Panc1 (cell line): ENCODE measurements at regions not wholly inside any gene's neighbourhood (a gene's known extent, or its start where the extent isn't known, plus 50 kb on each side); places are given as distances from the start of the nearest gene placed in this dataset.

Source experiments
- CTCF ChIP-seq: fragments of 450-650 bp; IDR thresholded peaks from 2 replicates; pipeline ENCODE4 v1.5.1; 2017; ENCODE audit warnings: mild to moderate bottlenecking
- TCF7L2 ChIP-seq: IDR thresholded peaks from 2 replicates; pipeline ENCODE4 v1.6.1; 2011; ENCODE audit warnings: mild to moderate bottlenecking, low read depth, low read length, inconsistent platforms
- TF ChIP-seq, protein P1 (sequence below), 2 experiments: IDR thresholded peaks; 2 replicates each; pipeline ENCODE4 v1.6.1; 2011 to 2012; ENCODE audit warnings: low read depth in 2 of 2, control low read depth in 1 of 2, low read length in 1 of 2, mild to moderate bottlenecking in 1 of 2, moderate library complexity in 1 of 2; ENCODE audit not compliant: insufficient read depth in 1 of 2

DNA sequence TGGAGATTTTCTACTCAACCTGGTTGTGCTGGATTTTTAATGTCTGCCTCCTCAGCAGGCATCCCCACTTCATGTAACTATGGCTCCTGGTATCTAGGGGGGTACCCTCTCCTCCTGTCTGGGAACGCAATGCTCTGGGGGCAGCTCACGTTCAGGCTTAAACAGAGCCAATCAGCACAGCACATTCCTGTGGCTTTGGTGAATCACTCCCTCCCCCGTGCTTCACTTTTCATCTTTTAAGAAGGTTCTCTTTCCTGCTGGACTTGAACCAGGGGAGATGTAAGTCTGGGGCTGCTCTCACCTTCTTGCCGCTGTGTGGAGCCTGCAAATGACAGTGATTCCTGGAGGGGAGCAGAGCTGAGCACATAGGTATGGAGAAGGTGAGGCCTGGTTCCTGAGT lies 101.2 kb downstream of the MSX2 start:
- TF ChIP-seq CTCF, result no peak
- TF ChIP-seq, protein P1, sequence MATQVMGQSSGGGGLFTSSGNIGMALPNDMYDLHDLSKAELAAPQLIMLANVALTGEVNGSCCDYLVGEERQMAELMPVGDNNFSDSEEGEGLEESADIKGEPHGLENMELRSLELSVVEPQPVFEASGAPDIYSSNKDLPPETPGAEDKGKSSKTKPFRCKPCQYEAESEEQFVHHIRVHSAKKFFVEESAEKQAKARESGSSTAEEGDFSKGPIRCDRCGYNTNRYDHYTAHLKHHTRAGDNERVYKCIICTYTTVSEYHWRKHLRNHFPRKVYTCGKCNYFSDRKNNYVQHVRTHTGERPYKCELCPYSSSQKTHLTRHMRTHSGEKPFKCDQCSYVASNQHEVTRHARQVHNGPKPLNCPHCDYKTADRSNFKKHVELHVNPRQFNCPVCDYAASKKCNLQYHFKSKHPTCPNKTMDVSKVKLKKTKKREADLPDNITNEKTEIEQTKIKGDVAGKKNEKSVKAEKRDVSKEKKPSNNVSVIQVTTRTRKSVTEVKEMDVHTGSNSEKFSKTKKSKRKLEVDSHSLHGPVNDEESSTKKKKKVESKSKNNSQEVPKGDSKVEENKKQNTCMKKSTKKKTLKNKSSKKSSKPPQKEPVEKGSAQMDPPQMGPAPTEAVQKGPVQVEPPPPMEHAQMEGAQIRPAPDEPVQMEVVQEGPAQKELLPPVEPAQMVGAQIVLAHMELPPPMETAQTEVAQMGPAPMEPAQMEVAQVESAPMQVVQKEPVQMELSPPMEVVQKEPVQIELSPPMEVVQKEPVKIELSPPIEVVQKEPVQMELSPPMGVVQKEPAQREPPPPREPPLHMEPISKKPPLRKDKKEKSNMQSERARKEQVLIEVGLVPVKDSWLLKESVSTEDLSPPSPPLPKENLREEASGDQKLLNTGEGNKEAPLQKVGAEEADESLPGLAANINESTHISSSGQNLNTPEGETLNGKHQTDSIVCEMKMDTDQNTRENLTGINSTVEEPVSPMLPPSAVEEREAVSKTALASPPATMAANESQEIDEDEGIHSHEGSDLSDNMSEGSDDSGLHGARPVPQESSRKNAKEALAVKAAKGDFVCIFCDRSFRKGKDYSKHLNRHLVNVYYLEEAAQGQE (IDR thresholded peaks at IDR 0.05; ENCODE audit: insufficient read depth in 1 of 2, low read depth in 2 of 2, low read length in 1 of 2), result no peak
- no peak for TF ChIP-seq TCF7L2
